PC-9 (cell line): ENCODE measurements at regions not wholly inside any gene's neighbourhood (a gene's known extent, or its start where the extent isn't known, plus 50 kb on each side); places are given as distances from the start of the nearest gene placed in this dataset.

Experiments
- BruUV-seq: library from RNA; stranded (reverse); fragments of 400-500 nt; replicated peaks from 2 replicates; lab custom pipeline; 2021; lab: Mats Ljungman, UMichigan
- CTCF ChIA-PET: fragments of 300-600 bp; sonication (Branson Sonifier 250); formaldehyde crosslinking; loops from one replicate; lab custom pipeline; 2022; ENCODE audit warnings: antibody characterized with exemption; lab: Charles Lee
- POLR2A ChIA-PET: fragments of 300-600 bp; sonication (Branson Sonifier 250); formaldehyde crosslinking; loops from one replicate; lab custom pipeline; 2022; ENCODE audit warnings: antibody characterized with exemption; ENCODE audit not compliant: unreplicated experiment; lab: Charles Lee
- DNase-seq, 2 experiments: peaks; one replicate each; pipeline versions ENCODE4 v3.0.0 to v3.0.0-alpha.2; 2015 to 2022; ENCODE audit warnings: mixed read lengths in 1 of 2
- H2AFZ ChIP-seq: fragments of 200-600 bp; sonication (generic); 2 replicates; pipeline ENCODE4 v1.8.1; 2017; ENCODE audit warnings: antibody characterized with exemption
- H3F3A ChIP-seq: fragments of 200-600 bp; sonication (generic); 2 replicates; pipeline ENCODE4 v1.8.1; 2017; ENCODE audit warnings: antibody characterized with exemption, mild to moderate bottlenecking, low read depth; ENCODE audit not compliant: insufficient read depth
- H3K27ac ChIP-seq: fragments of 200-600 bp; sonication (generic); 2 replicates; pipeline ENCODE4 v1.6.1; 2016; ENCODE audit warnings: mixed run types
- H3K27me3 ChIP-seq: fragments of 200-600 bp; sonication (generic); 2 replicates; pipeline ENCODE4 v1.6.1; 2016; ENCODE audit warnings: low read depth, mixed run types; ENCODE audit not compliant: insufficient read depth
- H3K36me3 ChIP-seq: fragments of 200-600 bp; sonication (generic); 2 replicates; pipeline ENCODE4 v1.6.1; 2016; ENCODE audit warnings: low read depth, mixed run types
- H3K4me1 ChIP-seq: fragments of 200-600 bp; sonication (generic); replicated peaks from 2 replicates; pipeline ENCODE4 v1.6.1; 2016; ENCODE audit warnings: mixed run types; ENCODE audit not compliant: insufficient read depth
- H3K4me2 ChIP-seq: fragments of 200-600 bp; sonication (generic); 2 replicates; pipeline ENCODE4 v1.6.1; 2017; ENCODE audit warnings: mixed run types
- H3K4me3 ChIP-seq: fragments of 200-600 bp; sonication (generic); 2 replicates; pipeline ENCODE4 v1.6.1; 2016; ENCODE audit warnings: mixed run types
- H3K79me2 ChIP-seq: fragments of 200-600 bp; sonication (generic); 2 replicates; pipeline ENCODE4 v1.6.1; 2017; ENCODE audit warnings: low read depth, mixed run types
- H3K9me2 ChIP-seq: fragments of 200-600 bp; sonication (generic); 2 replicates; pipeline ENCODE4 v1.8.1; 2017; ENCODE audit warnings: mild to moderate bottlenecking; ENCODE audit not compliant: insufficient read depth
- H3K9me3 ChIP-seq: fragments of 200-600 bp; sonication (generic); 2 replicates; pipeline ENCODE4 v1.8.1; 2016; ENCODE audit warnings: low read depth; ENCODE audit not compliant: insufficient read depth
- H4K20me1 ChIP-seq: fragments of 200-600 bp; sonication (generic); 2 replicates; pipeline ENCODE4 v1.8.1; 2017; ENCODE audit not compliant: insufficient read depth
- EZH2 ChIP-seq: fragments of 200-600 bp; sonication (generic); IDR thresholded peaks from 2 replicates; pipeline ENCODE4 v1.8.0; 2017; ENCODE audit warnings: antibody characterized with exemption, low read depth
- intact Hi-C: fragments of 100-400 bp; cut with micrococcal nuclease; formaldehyde crosslinking; loops from one replicate; pipeline ENCODE4 v1.10.0; 2022; ENCODE audit not compliant: unreplicated experiment
- TF ChIP-seq, protein P1 (sequence below): fragments of 200-600 bp; sonication (generic); conservative IDR thresholded peaks from 2 replicates; pipeline ENCODE4 v1.6.1; 2017; ENCODE audit warnings: mixed run types, antibody characterized with exemption, mild to moderate bottlenecking, moderate library complexity

DNA sequence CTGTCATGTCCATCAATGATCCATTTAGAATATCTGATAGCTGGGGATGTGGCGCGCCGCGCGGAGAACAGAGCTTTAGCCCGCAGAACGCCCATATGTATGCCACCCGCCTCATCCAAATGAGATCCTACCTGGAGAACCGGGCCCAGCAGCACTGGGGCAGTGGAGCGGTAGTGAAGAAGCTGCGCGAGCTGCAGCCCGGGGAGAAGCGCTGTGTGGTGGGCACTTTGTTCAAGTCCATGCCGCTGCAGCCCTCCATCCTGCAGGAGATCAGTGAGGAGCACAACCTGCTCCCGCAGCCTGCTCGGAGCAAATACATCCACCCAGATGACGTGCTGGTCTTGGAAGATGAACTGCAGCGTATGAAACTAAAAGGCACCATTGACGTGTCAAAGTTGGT, 313.7 kb downstream of the NR2F1-AS1 start:
- CTCF ChIA-PET = no interaction called here
- no peak for DNase-seq
- intact Hi-C loops = no loop called here
- Histone ChIP-seq H4K20me1 (no peaks in the 10 kb centered on the region), H3K4me2 (no peak overlapping the region), H3K9me2 (no peaks in the 10 kb centered on the region), H2AFZ (no peak overlapping the region), H3K4me3 (no peak overlapping the region), H3K4me1 (no peaks in the 10 kb centered on the region), H3K27ac (no peak overlapping the region), H3K27me3 (no peaks in the 10 kb centered on the region), H3K36me3 (no peaks in the 10 kb centered on the region), H3K79me2 (no peaks in the 10 kb centered on the region), H3K9me3 (no peaks in the 10 kb centered on the region), H3F3A (no peaks in the 10 kb centered on the region)
- POLR2A ChIA-PET = no interaction called here
- BruUV-seq = no TSS peak
- TF ChIP-seq EZH2 = no peak
- TF ChIP-seq, protein P1, sequence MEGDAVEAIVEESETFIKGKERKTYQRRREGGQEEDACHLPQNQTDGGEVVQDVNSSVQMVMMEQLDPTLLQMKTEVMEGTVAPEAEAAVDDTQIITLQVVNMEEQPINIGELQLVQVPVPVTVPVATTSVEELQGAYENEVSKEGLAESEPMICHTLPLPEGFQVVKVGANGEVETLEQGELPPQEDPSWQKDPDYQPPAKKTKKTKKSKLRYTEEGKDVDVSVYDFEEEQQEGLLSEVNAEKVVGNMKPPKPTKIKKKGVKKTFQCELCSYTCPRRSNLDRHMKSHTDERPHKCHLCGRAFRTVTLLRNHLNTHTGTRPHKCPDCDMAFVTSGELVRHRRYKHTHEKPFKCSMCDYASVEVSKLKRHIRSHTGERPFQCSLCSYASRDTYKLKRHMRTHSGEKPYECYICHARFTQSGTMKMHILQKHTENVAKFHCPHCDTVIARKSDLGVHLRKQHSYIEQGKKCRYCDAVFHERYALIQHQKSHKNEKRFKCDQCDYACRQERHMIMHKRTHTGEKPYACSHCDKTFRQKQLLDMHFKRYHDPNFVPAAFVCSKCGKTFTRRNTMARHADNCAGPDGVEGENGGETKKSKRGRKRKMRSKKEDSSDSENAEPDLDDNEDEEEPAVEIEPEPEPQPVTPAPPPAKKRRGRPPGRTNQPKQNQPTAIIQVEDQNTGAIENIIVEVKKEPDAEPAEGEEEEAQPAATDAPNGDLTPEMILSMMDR = no peak

DNA sequence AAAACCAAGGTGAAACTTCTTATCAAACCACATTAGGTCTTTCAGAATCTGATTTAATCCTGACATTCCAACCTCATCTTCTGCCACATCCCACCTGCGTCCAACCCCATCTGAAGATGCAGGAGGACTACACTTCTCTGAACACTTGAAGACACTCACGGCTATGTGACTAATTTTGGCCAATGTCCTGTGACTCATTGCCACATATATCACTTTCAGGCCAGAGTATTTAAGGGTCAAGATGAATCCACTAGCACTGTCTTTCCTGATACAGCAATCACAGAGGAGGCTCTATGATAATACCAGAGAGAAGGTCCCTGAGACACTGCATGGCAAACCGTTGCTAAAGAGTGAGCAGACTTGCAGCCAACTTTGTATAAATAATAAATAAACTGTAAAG, 323.4 kb downstream of the NR2F1-AS1 start:
- TF ChIP-seq, protein P1 = no peak
- TF ChIP-seq EZH2 = no peak
- CTCF ChIA-PET = no interaction called here
- no peak for DNase-seq
- H3K27me3 ChIP-seq = no peaks in the 10 kb centered on the region
- H3K4me3 ChIP-seq = no peak overlapping the region
- H3F3A ChIP-seq = no peaks in the 10 kb centered on the region
- no TSS peak for BruUV-seq
- intact Hi-C loops = no loop called here
- H3K4me2 ChIP-seq = no peak overlapping the region
- H3K9me2 ChIP-seq = no peaks in the 10 kb centered on the region
- no peak overlapping the region for H2AFZ ChIP-seq
- POLR2A ChIA-PET = no interaction called here
- H3K4me1 ChIP-seq = 0 out of 2 replicates have a peak, but pooled peaks cover 3% of the 10 kb centered on the region
- H4K20me1 ChIP-seq = no peaks in the 10 kb centered on the region
- H3K36me3 ChIP-seq = no peaks in the 10 kb centered on the region
- H3K79me2 ChIP-seq = no peaks in the 10 kb centered on the region
- H3K9me3 ChIP-seq = no peaks in the 10 kb centered on the region
- H3K27ac ChIP-seq = no peak overlapping the region

DNA sequence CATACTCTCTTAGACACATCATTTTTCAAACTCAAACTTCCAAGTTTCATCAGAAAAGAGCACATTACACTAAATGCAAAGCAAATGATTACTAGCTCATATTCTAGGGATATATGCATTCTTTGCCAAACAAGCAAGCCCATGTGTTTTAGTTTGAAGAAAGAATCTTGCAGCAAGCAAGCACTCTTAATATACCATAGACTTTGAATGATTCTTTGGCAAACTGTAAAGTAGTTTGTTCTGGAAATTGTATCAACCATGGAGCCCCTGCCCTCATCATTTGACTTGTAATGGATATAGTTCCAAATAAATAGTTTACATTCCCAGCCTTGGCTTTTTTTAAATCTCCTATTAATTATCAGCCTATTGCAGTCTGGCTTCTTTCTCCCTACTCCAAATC, 325.2 kb downstream of the NR2F1-AS1 start:
- Histone ChIP-seq H3K4me3 (no peak overlapping the region), H3K4me1 (peaks cover 10% of the 10 kb centered on the region; the same call in 1 of the 2 replicates), H3K79me2 (no peaks in the 10 kb centered on the region), H2AFZ (no peak overlapping the region), H3K4me2 (no peak overlapping the region), H3K9me3 (peaks cover 4% of the 10 kb centered on the region; the same call in 1 of the 2 replicates), H3K27me3 (no peaks in the 10 kb centered on the region), H3K27ac (no peak overlapping the region), H3K36me3 (no peaks in the 10 kb centered on the region), H3K9me2 (no peaks in the 10 kb centered on the region), H3F3A (no peaks in the 10 kb centered on the region), H4K20me1 (no peaks in the 10 kb centered on the region)
- ChIA-PET POLR2A (no interaction called here), CTCF (no interaction called here)
- no TSS peak for BruUV-seq
- TF ChIP-seq EZH2 = no peak
- no peak for DNase-seq
- intact Hi-C loops = no loop called here

DNA sequence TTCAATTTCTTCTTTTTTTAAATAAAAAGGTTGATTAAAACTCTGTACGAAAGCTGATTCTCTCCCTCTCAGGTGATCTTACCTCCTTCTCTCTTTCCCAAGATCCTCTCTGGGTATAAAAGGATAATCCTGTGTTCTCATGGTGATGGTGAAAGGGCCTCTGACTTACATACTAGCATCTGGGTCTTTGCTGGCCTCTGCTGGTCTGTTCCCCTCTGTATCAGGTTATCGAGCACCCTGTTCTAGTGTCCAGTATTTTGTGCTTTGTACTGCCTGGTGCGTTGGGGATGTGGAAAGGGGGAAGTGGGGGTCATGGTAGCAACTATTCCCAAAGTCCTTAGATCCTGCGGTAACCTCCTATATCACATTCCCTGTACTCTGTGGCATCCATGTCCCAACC, 328.9 kb downstream of the NR2F1-AS1 start:
- Histone ChIP-seq H3F3A (no peaks in the 10 kb centered on the region; the same call in 1 of the 2 replicates), H3K79me2 (no peaks in the 10 kb centered on the region), H3K36me3 (no peaks in the 10 kb centered on the region), H3K4me1 (peaks cover 25% of the 10 kb centered on the region), H2AFZ (no peak overlapping the region), H3K9me3 (peaks cover 4% of the 10 kb centered on the region; the same call in 1 of the 2 replicates), H3K4me2 (no peak overlapping the region), H3K27ac (no peak overlapping the region), H3K9me2 (no peaks in the 10 kb centered on the region), H3K27me3 (no peaks in the 10 kb centered on the region), H4K20me1 (no peaks in the 10 kb centered on the region), H3K4me3 (no peak overlapping the region)
- no TSS peak for BruUV-seq
- ChIA-PET POLR2A (no interaction called here), CTCF (no interaction called here)
- no peak for DNase-seq
- intact Hi-C loops = no loop called here
- TF ChIP-seq, protein P1 = no peak
- TF ChIP-seq EZH2 = no peak
